ENCODE measurements at regions not wholly inside any gene's neighbourhood (a gene's known extent, or its start where the extent isn't known, plus 50 kb on each side); places are given as distances from the start of the nearest gene placed in this dataset.

- no peak overlapping the region for H3K27ac ChIP-seq (ENCODE audit: insufficient read depth, low read depth, low read length)
- H3K9me3 ChIP-seq (replicated peaks; ENCODE audit: control insufficient read depth, insufficient read depth, low read length), result peaks cover 8% of the 10 kb centered on the region
- no peaks in the 10 kb centered on the region for H3K4me1 ChIP-seq (ENCODE audit: control insufficient read depth, extremely low read depth, insufficient read depth, low read length)
- POLR2A ChIA-PET, result no interaction called here
- dilution Hi-C loops (cut with MboI; ENCODE audit: extremely low pct_ligation_motif_present, low sequenced_read_pairs), result no loop called here
- H3K4me3 ChIP-seq (replicated peaks in 1 of 3; ENCODE audit: insufficient read depth in 1 of 3, low read depth in 1 of 3, low read length in 3 of 3), result no peak overlapping the region
- no peaks in the 10 kb centered on the region for H3K27me3 ChIP-seq (ENCODE audit: control insufficient read depth in 2 of 2, insufficient read depth in 2 of 2, low read length in 2 of 2)
- DNase-seq (ENCODE audit: low read depth, low spot score) (no peak), FAIRE-seq (no peak)
- H3K9me1 ChIP-seq (replicated peaks; ENCODE audit: control insufficient read depth, extremely low read depth, insufficient read depth, low read length), result no peaks in the 10 kb centered on the region
- no peaks in the 10 kb centered on the region for H3K79me2 ChIP-seq (ENCODE audit: control insufficient read depth, insufficient read depth, low read length)
- no peaks in the 10 kb centered on the region for H4K20me1 ChIP-seq (replicated peaks; ENCODE audit: control insufficient read depth, extremely low read depth, insufficient read depth, low read length)
- CTCF ChIA-PET, result interaction anchor here (0.6 kb wide), 1 partner anchor 224 kb away, joined by 3 read pairs; no protein-coding TSS in a partner anchor
- H3K36me3 ChIP-seq (ENCODE audit: control insufficient read depth in 2 of 2, extremely low read depth in 1 of 2, insufficient read depth in 2 of 2, low read length in 2 of 2), result no peaks in the 10 kb centered on the region
- H2AFZ ChIP-seq (ENCODE audit: low read depth, low read length), result no peak overlapping the region
- TF ChIP-seq FOS (IDR thresholded peaks at IDR 0.05; ENCODE audit: borderline replicate concordance, insufficient read depth, low read length), result no peak
- TF ChIP-seq EZH2 (IDR thresholded peaks at IDR 0.05; ENCODE audit: borderline replicate concordance, low read depth, low read length, severe bottlenecking), result no peak
- no peak for TF ChIP-seq MAX (IDR thresholded peaks at IDR 0.05; ENCODE audit: insufficient read depth, insufficient read length)
- no peak for TF ChIP-seq MYC (IDR thresholded peaks at IDR 0.05; ENCODE audit: low read depth, low read length)
- TF ChIP-seq POLR2A (IDR thresholded peaks at IDR 0.05; ENCODE audit: low read depth, low read length), result no peak
- no peak for TF ChIP-seq POLR2AphosphoS5 (IDR thresholded peaks at IDR 0.05; ENCODE audit: insufficient read depth, low read depth, low read length)
- TF ChIP-seq GATA2 (IDR thresholded peaks at IDR 0.05; ENCODE audit: insufficient read depth, insufficient read length, low read depth, low read length), result no peak
- TF ChIP-seq, protein P1, sequence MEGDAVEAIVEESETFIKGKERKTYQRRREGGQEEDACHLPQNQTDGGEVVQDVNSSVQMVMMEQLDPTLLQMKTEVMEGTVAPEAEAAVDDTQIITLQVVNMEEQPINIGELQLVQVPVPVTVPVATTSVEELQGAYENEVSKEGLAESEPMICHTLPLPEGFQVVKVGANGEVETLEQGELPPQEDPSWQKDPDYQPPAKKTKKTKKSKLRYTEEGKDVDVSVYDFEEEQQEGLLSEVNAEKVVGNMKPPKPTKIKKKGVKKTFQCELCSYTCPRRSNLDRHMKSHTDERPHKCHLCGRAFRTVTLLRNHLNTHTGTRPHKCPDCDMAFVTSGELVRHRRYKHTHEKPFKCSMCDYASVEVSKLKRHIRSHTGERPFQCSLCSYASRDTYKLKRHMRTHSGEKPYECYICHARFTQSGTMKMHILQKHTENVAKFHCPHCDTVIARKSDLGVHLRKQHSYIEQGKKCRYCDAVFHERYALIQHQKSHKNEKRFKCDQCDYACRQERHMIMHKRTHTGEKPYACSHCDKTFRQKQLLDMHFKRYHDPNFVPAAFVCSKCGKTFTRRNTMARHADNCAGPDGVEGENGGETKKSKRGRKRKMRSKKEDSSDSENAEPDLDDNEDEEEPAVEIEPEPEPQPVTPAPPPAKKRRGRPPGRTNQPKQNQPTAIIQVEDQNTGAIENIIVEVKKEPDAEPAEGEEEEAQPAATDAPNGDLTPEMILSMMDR (IDR thresholded peaks at IDR 0.05; ENCODE audit: extremely low read depth in 1 of 2, insufficient read depth in 1 of 2, low read depth in 1 of 2, low read length in 2 of 2), result no peak
- TF ChIP-seq JUN (IDR thresholded peaks at IDR 0.05; ENCODE audit: borderline replicate concordance, insufficient read depth, insufficient read length, low read depth), result no peak
- intact Hi-C loops (cut with micrococcal nuclease), result no loop called here
- BruUV-seq (replicated peaks), result no TSS peak
- no peak overlapping the region for H3K4me2 ChIP-seq (ENCODE audit: insufficient read depth, low read length)
- no peak overlapping the region for H3K9ac ChIP-seq (replicated peaks; ENCODE audit: extremely low read depth, insufficient read depth, low read length)
Observed at GRCh38 chr14:97217111-97217885, 420.1 kb downstream of the VRK1 start.
